Prostate gland (tissue), 2 donors: ENCODE measurements at regions not wholly inside any gene's neighbourhood (a gene's known extent, or its start where the extent isn't known, plus 50 kb on each side); places are given as distances from the start of the nearest gene placed in this dataset.

ENCODE experiments used
- CTCF ChIP-seq, 4 experiments: fragments of 200-600 bp in 2 of 4; fragments of 450-650 bp in 2 of 4; sonication (generic) in 2 of 4; IDR thresholded peaks; 1 replicate in 3 of 4; 2 replicates in 1 of 4; pipeline ENCODE4 v1.5.1; 2016 to 2019; ENCODE audit warnings: antibody characterized with exemption in 4 of 4, mild to moderate bottlenecking in 2 of 4, moderate library complexity in 2 of 4
- POLR2AphosphoS5 ChIP-seq: sonication (generic); formaldehyde crosslinking; IDR thresholded peaks from one replicate; pipeline ENCODE4 v1.6.1; 2017; ENCODE audit warnings: antibody characterized with exemption

- TF ChIP-seq POLR2AphosphoS5 (no peak), CTCF (IDR thresholded peaks at IDR 0.05) (no peak)
Observed at GRCh38 chr13:109646423-109646822, 140.0 kb downstream of the IRS2 start.
